ENCODE measurements at regions not wholly inside any gene's neighbourhood (a gene's known extent, or its start where the extent isn't known, plus 50 kb on each side); places are given as distances from the start of the nearest gene placed in this dataset.

DNA sequence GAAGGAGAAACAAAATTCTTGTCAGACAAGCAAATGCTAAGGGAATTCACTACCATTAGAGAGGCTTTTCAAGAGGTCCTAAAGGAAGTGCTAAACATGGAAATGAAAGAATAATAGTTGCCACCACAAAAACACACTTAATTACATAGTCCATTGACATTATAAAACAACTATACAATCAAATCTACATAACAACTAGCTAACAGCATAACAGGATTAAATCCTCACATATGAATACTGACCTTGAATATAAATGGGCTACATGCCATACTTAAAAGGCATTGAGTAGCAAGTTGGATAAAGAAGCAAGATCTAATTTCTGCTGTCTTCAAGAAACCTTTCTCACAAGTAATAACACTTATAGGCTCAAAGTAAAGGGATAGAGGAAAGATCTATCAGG lies 811.5 kb upstream of the CITED2 start:
- DNase-seq = no peak
- CTCF ChIA-PET = no interaction called here
- Histone ChIP-seq H3K9me3 (no peaks in the 10 kb centered on the region), H3K27ac (ENCODE audit: low read length) (no peak overlapping the region), H3K27me3 (replicated peaks in 1 of 2; ENCODE audit: control insufficient read depth in 2 of 2, extremely low read depth in 1 of 2, insufficient read depth in 2 of 2, low read length in 1 of 2) (no peaks in the 10 kb centered on the region), H3K4me3 (ENCODE audit: control insufficient read depth in 1 of 2, extremely low read depth in 1 of 2, low read length in 1 of 2) (no peak overlapping the region), H3K36me3 (ENCODE audit: control insufficient read depth in 2 of 2, extremely low read depth in 1 of 2, insufficient read depth in 1 of 2, low read length in 1 of 2) (no peaks in the 10 kb centered on the region), H3K4me1 (ENCODE audit: control insufficient read depth in 1 of 2, extremely low read depth in 1 of 2, insufficient read depth in 2 of 2, low read length in 2 of 2) (no peaks in the 10 kb centered on the region)
- Mint-ChIP-seq H3K27ac (no peak overlapping the region), H3K4me1 (no peaks in the 10 kb centered on the region), H3K9me3 (peaks cover 0 to 8% (median 3%) of the 10 kb centered on the region in 3 donors), H3K4me3 (no peak overlapping the region), H3K36me3 (no peaks in the 10 kb centered on the region), H3K27me3 (peaks cover 3 to 5% of the 10 kb centered on the region in 2 donors)
- POLR2A ChIA-PET = no interaction called here
- no peak for ATAC-seq (replicated peaks in 1 of 4)

DNA sequence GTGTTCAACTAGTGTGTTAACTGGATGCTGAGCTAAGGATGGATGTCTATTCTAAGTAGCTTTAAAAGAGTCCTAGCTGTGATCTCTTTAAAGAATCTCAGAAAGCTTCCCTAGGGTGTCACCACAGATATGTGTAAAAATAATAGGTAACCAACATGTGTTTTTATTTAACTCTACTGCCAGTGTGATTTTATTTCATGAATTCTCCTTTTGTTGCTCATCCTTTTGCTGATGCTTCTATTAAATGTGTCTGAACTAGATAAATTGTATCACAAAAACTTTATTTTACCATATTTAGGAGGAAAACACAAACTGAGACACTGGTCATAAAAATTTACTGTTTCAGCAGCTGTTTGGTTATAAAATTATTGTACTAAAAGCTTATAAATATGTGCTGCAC lies 809.4 kb upstream of the CITED2 start:
- Histone ChIP-seq H3K9me3 (no peaks in the 10 kb centered on the region), H3K4me1 (ENCODE audit: control insufficient read depth in 1 of 2, extremely low read depth in 1 of 2, insufficient read depth in 2 of 2, low read length in 2 of 2) (no peaks in the 10 kb centered on the region), H3K36me3 (ENCODE audit: control insufficient read depth in 2 of 2, extremely low read depth in 1 of 2, insufficient read depth in 1 of 2, low read length in 1 of 2) (no peaks in the 10 kb centered on the region), H3K27me3 (replicated peaks in 1 of 2; ENCODE audit: control insufficient read depth in 2 of 2, extremely low read depth in 1 of 2, insufficient read depth in 2 of 2, low read length in 1 of 2) (no peaks in the 10 kb centered on the region), H3K4me3 (ENCODE audit: control insufficient read depth in 1 of 2, extremely low read depth in 1 of 2, low read length in 1 of 2) (no peak overlapping the region), H3K27ac (ENCODE audit: low read length) (no peak overlapping the region)
- DNase-seq (no peak), ATAC-seq (replicated peaks in 1 of 4) (no peak)
- peaks cover 0 to 8% (median 3%) of the 10 kb centered on the region in 3 donors for H3K9me3 Mint-ChIP-seq
- ChIA-PET POLR2A (no interaction called here), CTCF (interaction anchor here in 1 of 2 donors (1.4 kb wide), 1 partner anchor 9 kb away, joined by 4 read pairs; no protein-coding TSS in a partner anchor)
- no peaks in the 10 kb centered on the region for H3K4me1 Mint-ChIP-seq
- H3K36me3 Mint-ChIP-seq = no peaks in the 10 kb centered on the region
- H3K4me3 Mint-ChIP-seq = no peak overlapping the region
- H3K27ac Mint-ChIP-seq = no peak overlapping the region
- H3K27me3 Mint-ChIP-seq = peaks cover 3 to 5% of the 10 kb centered on the region in 2 donors

DNA sequence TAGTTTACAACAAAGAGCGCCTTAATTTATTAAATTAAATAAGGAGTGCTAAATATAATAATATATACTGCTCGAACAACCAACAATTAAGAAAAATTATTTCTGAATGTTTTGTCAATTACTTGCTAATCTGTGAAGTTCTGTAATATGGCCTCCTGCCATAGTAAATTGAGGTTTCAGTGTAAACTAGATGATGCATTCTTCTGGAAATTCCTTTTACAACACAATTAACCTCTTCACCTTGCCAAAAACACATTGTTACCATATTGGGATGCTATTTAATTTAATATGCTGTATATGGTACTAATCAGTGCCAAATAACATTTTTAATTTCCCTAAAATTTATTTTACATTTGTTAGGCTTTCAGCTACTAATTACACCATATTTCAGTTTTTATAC lies 808.4 kb upstream of the CITED2 start:
- H3K4me1 ChIP-seq (ENCODE audit: control insufficient read depth in 1 of 2, extremely low read depth in 1 of 2, insufficient read depth in 2 of 2, low read length in 2 of 2) = no peaks in the 10 kb centered on the region
- POLR2A ChIA-PET = no interaction called here
- CTCF ChIA-PET = no interaction called here
- Mint-ChIP-seq H3K4me1 (no peaks in the 10 kb centered on the region), H3K4me3 (no peak overlapping the region), H3K9me3 (peaks cover 0 to 5% (median 1%) of the 10 kb centered on the region in 3 donors), H3K27me3 (peaks cover 3 to 5% of the 10 kb centered on the region in 2 donors), H3K27ac (no peak overlapping the region), H3K36me3 (no peaks in the 10 kb centered on the region)
- no peaks in the 10 kb centered on the region for H3K36me3 ChIP-seq (ENCODE audit: control insufficient read depth in 2 of 2, extremely low read depth in 1 of 2, insufficient read depth in 1 of 2, low read length in 1 of 2)
- no peak overlapping the region for H3K4me3 ChIP-seq (ENCODE audit: control insufficient read depth in 1 of 2, extremely low read depth in 1 of 2, low read length in 1 of 2)
- H3K27ac ChIP-seq (ENCODE audit: low read length) = no peak overlapping the region
- H3K9me3 ChIP-seq = no peaks in the 10 kb centered on the region
- no CpG with 5 or more reads among the region's 2 CpGs for WGBS (ENCODE audit: insufficient coverage)
- H3K27me3 ChIP-seq (replicated peaks in 1 of 2; ENCODE audit: control insufficient read depth in 2 of 2, extremely low read depth in 1 of 2, insufficient read depth in 2 of 2, low read length in 1 of 2) = no peaks in the 10 kb centered on the region
- ATAC-seq (replicated peaks in 1 of 4) (no peak), DNase-seq (no peak)

DNA sequence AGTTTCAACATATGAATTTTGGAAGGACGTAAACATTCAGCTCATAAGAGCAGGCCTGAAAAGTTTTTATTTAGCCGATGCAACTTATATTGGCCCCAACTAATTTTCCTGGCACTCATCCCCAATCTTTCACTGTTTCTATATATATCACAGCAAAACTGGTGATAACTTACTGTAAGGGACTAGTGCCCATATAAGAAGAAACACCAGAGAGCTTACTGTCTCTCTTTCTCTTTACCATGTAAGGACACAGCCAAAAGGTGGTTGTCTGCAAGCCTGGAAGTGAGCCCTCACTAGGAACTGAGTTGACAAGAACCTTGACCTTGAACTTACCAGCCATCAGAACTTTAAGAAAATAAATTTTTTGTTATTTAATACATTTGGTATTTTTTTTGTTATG lies 807.4 kb upstream of the CITED2 start:
- ATAC-seq (replicated peaks in 1 of 4) = no peak
- no peaks in the 10 kb centered on the region for H3K4me1 Mint-ChIP-seq
- DNase-seq = no peak
- Histone ChIP-seq H3K4me1 (ENCODE audit: control insufficient read depth in 1 of 2, extremely low read depth in 1 of 2, insufficient read depth in 2 of 2, low read length in 2 of 2) (no peaks in the 10 kb centered on the region), H3K9me3 (no peaks in the 10 kb centered on the region), H3K4me3 (ENCODE audit: control insufficient read depth in 1 of 2, extremely low read depth in 1 of 2, low read length in 1 of 2) (no peak overlapping the region), H3K27me3 (replicated peaks in 1 of 2; ENCODE audit: control insufficient read depth in 2 of 2, extremely low read depth in 1 of 2, insufficient read depth in 2 of 2, low read length in 1 of 2) (no peaks in the 10 kb centered on the region), H3K36me3 (ENCODE audit: control insufficient read depth in 2 of 2, extremely low read depth in 1 of 2, insufficient read depth in 1 of 2, low read length in 1 of 2) (no peaks in the 10 kb centered on the region), H3K27ac (ENCODE audit: low read length) (no peak overlapping the region)
- no CpG with 5 or more reads among the region's 2 CpGs for WGBS (ENCODE audit: insufficient coverage)
- ChIA-PET POLR2A (no interaction called here), CTCF (no interaction called here)
- H3K27me3 Mint-ChIP-seq = peaks cover 3 to 5% of the 10 kb centered on the region in 2 donors
- no peaks in the 10 kb centered on the region for H3K9me3 Mint-ChIP-seq
- no peaks in the 10 kb centered on the region for H3K36me3 Mint-ChIP-seq
- no peak overlapping the region for H3K4me3 Mint-ChIP-seq
- H3K27ac Mint-ChIP-seq = no peak overlapping the region

DNA sequence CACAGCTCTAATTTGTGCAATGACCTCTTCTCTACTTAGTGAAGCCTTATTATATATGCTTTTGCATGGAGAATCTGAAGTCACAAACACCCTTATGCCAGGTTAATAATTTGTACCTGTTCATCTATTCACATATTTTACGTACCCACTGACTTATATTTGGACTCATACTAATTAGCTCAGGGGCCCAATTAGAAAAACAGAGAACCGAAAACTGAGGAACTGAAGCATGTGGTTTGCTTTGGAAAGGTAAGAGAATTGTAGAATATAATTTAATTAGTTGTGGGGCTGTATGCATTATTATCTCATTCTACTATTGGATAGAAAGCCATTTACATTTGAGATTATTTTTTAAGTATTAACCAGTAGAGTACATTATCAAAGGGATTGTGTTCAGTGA lies 805.9 kb upstream of the CITED2 start:
- no peak for DNase-seq
- Histone ChIP-seq H3K9me3 (no peaks in the 10 kb centered on the region), H3K36me3 (ENCODE audit: control insufficient read depth in 2 of 2, extremely low read depth in 1 of 2, insufficient read depth in 1 of 2, low read length in 1 of 2) (no peaks in the 10 kb centered on the region), H3K4me1 (ENCODE audit: control insufficient read depth in 1 of 2, extremely low read depth in 1 of 2, insufficient read depth in 2 of 2, low read length in 2 of 2) (no peaks in the 10 kb centered on the region), H3K27me3 (replicated peaks in 1 of 2; ENCODE audit: control insufficient read depth in 2 of 2, extremely low read depth in 1 of 2, insufficient read depth in 2 of 2, low read length in 1 of 2) (no peaks in the 10 kb centered on the region), H3K27ac (ENCODE audit: low read length) (no peak overlapping the region), H3K4me3 (ENCODE audit: control insufficient read depth in 1 of 2, extremely low read depth in 1 of 2, low read length in 1 of 2) (no peak overlapping the region)
- Mint-ChIP-seq H3K4me3 (no peak overlapping the region), H3K9me3 (no peaks in the 10 kb centered on the region), H3K4me1 (no peaks in the 10 kb centered on the region), H3K36me3 (no peaks in the 10 kb centered on the region), H3K27ac (no peak overlapping the region), H3K27me3 (peaks cover 3 to 5% of the 10 kb centered on the region in 2 donors)
- POLR2A ChIA-PET = no interaction called here
- ATAC-seq (replicated peaks in 1 of 4) = no peak
- WGBS (ENCODE audit: insufficient coverage) = no CpG with 5 or more reads among the region's 2 CpGs
- CTCF ChIA-PET = no interaction called here

DNA sequence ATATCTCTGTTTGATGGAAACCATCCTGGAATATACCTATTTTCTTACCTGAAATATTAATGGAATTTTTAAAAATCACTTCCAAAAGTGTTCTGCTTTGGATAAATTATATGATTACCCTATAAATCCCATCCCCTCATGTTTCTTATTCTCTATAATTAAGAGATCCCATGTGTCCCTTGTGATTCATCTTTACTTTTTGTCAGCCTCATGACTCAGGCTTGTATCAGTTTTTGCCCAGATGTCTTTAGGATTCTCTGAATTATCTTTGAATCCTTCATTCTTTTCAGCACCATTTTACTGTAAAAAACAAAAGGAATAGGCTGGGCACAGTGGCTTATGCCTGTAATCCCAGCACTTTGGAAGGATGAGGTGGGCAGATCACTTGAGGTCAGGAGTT lies 804.5 kb upstream of the CITED2 start:
- Mint-ChIP-seq H3K27ac (no peak overlapping the region), H3K4me1 (no peaks in the 10 kb centered on the region), H3K4me3 (no peak overlapping the region), H3K9me3 (no peaks in the 10 kb centered on the region), H3K36me3 (no peaks in the 10 kb centered on the region), H3K27me3 (no peaks in the 10 kb centered on the region)
- Histone ChIP-seq H3K27ac (ENCODE audit: low read length) (no peak overlapping the region), H3K9me3 (no peaks in the 10 kb centered on the region), H3K4me3 (ENCODE audit: control insufficient read depth in 1 of 2, extremely low read depth in 1 of 2, low read length in 1 of 2) (no peak overlapping the region), H3K4me1 (ENCODE audit: control insufficient read depth in 1 of 2, extremely low read depth in 1 of 2, insufficient read depth in 2 of 2, low read length in 2 of 2) (no peaks in the 10 kb centered on the region), H3K36me3 (ENCODE audit: control insufficient read depth in 2 of 2, extremely low read depth in 1 of 2, insufficient read depth in 1 of 2, low read length in 1 of 2) (no peaks in the 10 kb centered on the region), H3K27me3 (replicated peaks in 1 of 2; ENCODE audit: control insufficient read depth in 2 of 2, extremely low read depth in 1 of 2, insufficient read depth in 2 of 2, low read length in 1 of 2) (no peaks in the 10 kb centered on the region)
- DNase-seq = no peak
- CTCF ChIA-PET = no interaction called here
- POLR2A ChIA-PET = no interaction called here
- ATAC-seq (replicated peaks in 1 of 4) = no peak

DNA sequence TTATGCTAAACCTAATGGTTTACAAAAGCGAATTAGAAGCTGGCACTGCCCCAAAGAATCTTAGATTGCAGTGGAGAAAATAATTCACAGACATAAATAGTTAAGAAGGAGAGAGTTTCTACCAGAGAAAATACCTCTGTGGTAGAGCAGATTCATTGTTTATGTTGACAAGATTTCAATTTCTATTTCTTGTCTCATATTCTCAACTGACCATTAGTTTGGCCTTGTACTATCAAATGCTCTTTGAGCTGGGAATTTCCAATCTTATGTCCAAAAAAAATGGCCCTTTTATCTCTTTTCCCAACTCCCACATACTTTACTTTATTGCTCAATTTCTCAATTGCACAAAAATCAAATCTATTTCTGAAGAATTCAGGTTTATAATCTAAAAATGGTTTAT lies 804.1 kb upstream of the CITED2 start:
- no CpG with 5 or more reads among the region's 1 CpG for WGBS (ENCODE audit: insufficient coverage)
- POLR2A ChIA-PET = no interaction called here
- no peaks in the 10 kb centered on the region for H3K4me1 ChIP-seq (ENCODE audit: control insufficient read depth in 1 of 2, extremely low read depth in 1 of 2, insufficient read depth in 2 of 2, low read length in 2 of 2)
- Mint-ChIP-seq H3K27ac (no peak overlapping the region), H3K4me1 (no peaks in the 10 kb centered on the region), H3K9me3 (no peaks in the 10 kb centered on the region), H3K27me3 (no peaks in the 10 kb centered on the region), H3K4me3 (no peak overlapping the region), H3K36me3 (no peaks in the 10 kb centered on the region)
- DNase-seq (no peak), ATAC-seq (replicated peaks in 1 of 4) (no peak)
- no peaks in the 10 kb centered on the region for H3K27me3 ChIP-seq (replicated peaks in 1 of 2; ENCODE audit: control insufficient read depth in 2 of 2, extremely low read depth in 1 of 2, insufficient read depth in 2 of 2, low read length in 1 of 2)
- H3K9me3 ChIP-seq = no peaks in the 10 kb centered on the region
- H3K36me3 ChIP-seq (ENCODE audit: control insufficient read depth in 2 of 2, extremely low read depth in 1 of 2, insufficient read depth in 1 of 2, low read length in 1 of 2) = no peaks in the 10 kb centered on the region
- CTCF ChIA-PET = no interaction called here
- no peak overlapping the region for H3K4me3 ChIP-seq (ENCODE audit: control insufficient read depth in 1 of 2, extremely low read depth in 1 of 2, low read length in 1 of 2)
- H3K27ac ChIP-seq (ENCODE audit: low read length) = no peak overlapping the region

All from T-cell (primary cell).